Lung (tissue), 11 donors: ENCODE measurements at regions not wholly inside any gene's neighbourhood (a gene's known extent, or its start where the extent isn't known, plus 50 kb on each side); places are given as distances from the start of the nearest gene placed in this dataset.

Experiments
- ATAC-seq: fragments of 200-7000 bp; cut with Tn5 transposase; one replicate; pipeline ENCODE4 v1.9.1; 2020; ENCODE audit warnings: moderate number of reproducible peaks; ENCODE audit not compliant: insufficient read depth, low FRiP score
- DNase-seq, 3 donors: peaks; one replicate each; pipeline ENCODE4 v3.0.0-alpha.2; 2013 to 2017
- H3K27ac ChIP-seq, 2 donors: one replicate each; pipeline ENCODE4 v1.5.1; 2013; ENCODE audit warnings: mild to moderate bottlenecking in 2 of 2, moderate library complexity in 2 of 2, control low read depth in 1 of 2, inconsistent platforms in 1 of 2, low read depth in 1 of 2, low read length in 1 of 2
- H3K27me3 ChIP-seq, 3 donors: one replicate each; pipeline ENCODE4 v1.5.1; 2013; ENCODE audit warnings: low read length in 2 of 3; ENCODE audit not compliant: control insufficient read depth in 3 of 3, insufficient read depth in 3 of 3
- H3K36me3 ChIP-seq, 4 donors: one replicate each; pipeline ENCODE4 v1.5.1; 2013; ENCODE audit warnings: low read length in 4 of 4, mild to moderate bottlenecking in 1 of 4, moderate library complexity in 1 of 4; ENCODE audit not compliant: control insufficient read depth in 4 of 4, insufficient read depth in 4 of 4
- H3K4me1 ChIP-seq, 5 donors: one replicate each; pipeline ENCODE4 v1.5.1; 2013; ENCODE audit warnings: low read length in 5 of 5, mild to moderate bottlenecking in 2 of 5, moderate library complexity in 1 of 5; ENCODE audit not compliant: control insufficient read depth in 5 of 5, insufficient read depth in 5 of 5
- H3K4me3 ChIP-seq: one replicate; pipeline ENCODE4 v1.5.1; 2013; ENCODE audit warnings: mild to moderate bottlenecking, control low read depth, moderate library complexity
- H3K9ac ChIP-seq, 2 donors: one replicate each; pipeline ENCODE4 v1.5.1; 2013; ENCODE audit warnings: low read length in 2 of 2, control low read depth in 1 of 2; ENCODE audit not compliant: insufficient read depth in 1 of 2
- H3K9me3 ChIP-seq, 4 donors: one replicate each; pipeline ENCODE4 v1.5.1; 2013; ENCODE audit warnings: low read length in 3 of 4, mild to moderate bottlenecking in 1 of 4, moderate library complexity in 1 of 4; ENCODE audit not compliant: control insufficient read depth in 4 of 4, insufficient read depth in 3 of 4
- WGBS, 2 donors: extraction: QIAGEN DNeasy Blood & Tissue Kit; methylation state at CpG; one replicate each; pipeline ENCODE4 v1.1.7; 2013; 5-methylcytosine and 5-hydroxymethylcytosine counted together
- TF ChIP-seq, protein P1 (sequence below): IDR thresholded peaks from 2 replicates; pipeline ENCODE4 v1.5.1; 2012; ENCODE audit warnings: mild to moderate bottlenecking; ENCODE audit errors: control extremely low read depth, extremely low read depth
- donor health status: control.
- donor health status: control.
- donor health status: Bipolar disorder and iron deficiency.
- donor health status: healthy.
- donor health status: DM: yes; HTN: yes; CAD: no.

GRCh38 chr16:86229866-86230656, 280.3 kb upstream of the FOXF1 start:
- peaks cover 0 to 7% (median 2%) of the 10 kb centered on the region in 3 donors for H3K27me3 ChIP-seq
- DNase-seq (no peak), ATAC-seq (no peak)
- H3K9me3 ChIP-seq, result no peaks in the 10 kb centered on the region
- no peak overlapping the region for H3K27ac ChIP-seq
- H3K4me1 ChIP-seq, result no peaks in the 10 kb centered on the region
- H3K36me3 ChIP-seq, result no peaks in the 10 kb centered on the region
- H3K9ac ChIP-seq, result no peak overlapping the region
- TF ChIP-seq, protein P1, sequence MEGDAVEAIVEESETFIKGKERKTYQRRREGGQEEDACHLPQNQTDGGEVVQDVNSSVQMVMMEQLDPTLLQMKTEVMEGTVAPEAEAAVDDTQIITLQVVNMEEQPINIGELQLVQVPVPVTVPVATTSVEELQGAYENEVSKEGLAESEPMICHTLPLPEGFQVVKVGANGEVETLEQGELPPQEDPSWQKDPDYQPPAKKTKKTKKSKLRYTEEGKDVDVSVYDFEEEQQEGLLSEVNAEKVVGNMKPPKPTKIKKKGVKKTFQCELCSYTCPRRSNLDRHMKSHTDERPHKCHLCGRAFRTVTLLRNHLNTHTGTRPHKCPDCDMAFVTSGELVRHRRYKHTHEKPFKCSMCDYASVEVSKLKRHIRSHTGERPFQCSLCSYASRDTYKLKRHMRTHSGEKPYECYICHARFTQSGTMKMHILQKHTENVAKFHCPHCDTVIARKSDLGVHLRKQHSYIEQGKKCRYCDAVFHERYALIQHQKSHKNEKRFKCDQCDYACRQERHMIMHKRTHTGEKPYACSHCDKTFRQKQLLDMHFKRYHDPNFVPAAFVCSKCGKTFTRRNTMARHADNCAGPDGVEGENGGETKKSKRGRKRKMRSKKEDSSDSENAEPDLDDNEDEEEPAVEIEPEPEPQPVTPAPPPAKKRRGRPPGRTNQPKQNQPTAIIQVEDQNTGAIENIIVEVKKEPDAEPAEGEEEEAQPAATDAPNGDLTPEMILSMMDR, result no peak
- WGBS, 2 donors, result 83 to 84% methylated on average over 22 of the region's 22 CpGs
- no peak overlapping the region for H3K4me3 ChIP-seq

DNA sequence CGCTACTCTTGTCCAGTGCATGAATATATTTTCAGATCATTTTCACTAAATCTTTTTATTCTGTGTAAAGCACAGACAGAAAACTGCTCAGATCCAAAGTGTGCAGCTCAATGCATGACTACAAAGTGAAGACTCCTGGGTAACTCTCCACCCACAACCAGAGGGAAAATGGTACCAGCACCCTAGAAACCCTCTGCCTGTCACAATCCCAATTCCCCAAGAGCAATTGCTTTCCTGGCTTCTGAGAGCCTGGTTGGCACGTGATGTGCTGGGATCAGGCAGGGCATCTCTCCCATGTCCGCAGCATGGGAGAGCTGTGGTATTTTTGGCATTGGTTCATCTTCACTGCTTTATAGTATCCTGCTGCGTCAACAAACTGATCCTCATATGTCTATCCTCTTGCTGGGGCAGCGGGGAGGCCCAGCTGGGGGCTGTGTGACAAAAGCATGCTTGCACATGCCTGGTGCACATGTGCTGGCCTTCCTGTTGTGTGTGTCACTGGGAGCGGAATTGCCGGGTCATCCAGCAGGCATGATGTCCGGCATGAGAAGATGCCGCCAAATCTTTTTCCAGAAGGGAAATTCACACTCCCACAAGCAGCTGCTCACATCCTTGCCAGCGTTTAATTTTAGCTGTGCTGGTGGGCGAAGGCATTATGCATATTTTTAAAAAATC, 278.9 kb upstream of the FOXF1 start:
- DNase-seq, result peak in 1 of 3 donors; percentile 23
- TF ChIP-seq, protein P1, result no peak
- no peak overlapping the region for H3K27ac ChIP-seq
- H3K4me1 ChIP-seq, result no peaks in the 10 kb centered on the region
- H3K9me3 ChIP-seq, result no peaks in the 10 kb centered on the region
- H3K4me3 ChIP-seq, result no peak overlapping the region
- peaks cover 0 to 7% (median 2%) of the 10 kb centered on the region in 3 donors for H3K27me3 ChIP-seq
- H3K9ac ChIP-seq, result no peak overlapping the region
- no peaks in the 10 kb centered on the region for H3K36me3 ChIP-seq
- ATAC-seq, result no peak
- WGBS, 2 donors, result 68 to 73% methylated on average over 11 of the region's 11 CpGs

GRCh38 chr16:86231996-86232350, 278.4 kb upstream of the FOXF1 start:
- Histone ChIP-seq H3K36me3 (no peaks in the 10 kb centered on the region), H3K9ac (no peak overlapping the region), H3K9me3 (no peaks in the 10 kb centered on the region), H3K4me1 (no peaks in the 10 kb centered on the region), H3K27ac (no peak overlapping the region), H3K4me3 (no peak overlapping the region), H3K27me3 (peaks cover 0 to 7% (median 2%) of the 10 kb centered on the region in 3 donors)
- DNase-seq (no peak), ATAC-seq (no peak)
- WGBS, 2 donors, result 86 to 91% methylated on average over 9 of the region's 9 CpGs
- TF ChIP-seq, protein P1, result no peak
